Retinal pigment epithelial cell (primary cell): ENCODE measurements at regions not wholly inside any gene's neighbourhood (a gene's known extent, or its start where the extent isn't known, plus 50 kb on each side); places are given as distances from the start of the nearest gene placed in this dataset.

Experiments used
- DNase-seq: peaks from one replicate; pipeline ENCODE4 v3.0.0-alpha.2; 2010; ENCODE audit warnings: low read depth
- H3K4me3 ChIP-seq: 2 replicates; pipeline ENCODE4 v1.5.1; 2011; ENCODE audit warnings: mild to moderate bottlenecking, low read length, control low read depth, moderate library complexity
- CTCF ChIP-seq: conservative IDR thresholded peaks from 2 replicates; pipeline ENCODE4 v1.5.1; 2011; ENCODE audit warnings: low read depth, low read length, control low read depth, inconsistent platforms

GRCh38 chrX:113274345-113274744 is 433.7 kb upstream of the AMOT start:
- TF ChIP-seq CTCF, result no peak

GRCh38 chrX:113269203-113269602 is 428.6 kb upstream of the AMOT start:
- no peak for TF ChIP-seq CTCF

More at GRCh38 chrX:113274345-113274744, 433.7 kb upstream of the AMOT start:
- no peak for DNase-seq
- H3K4me3 ChIP-seq, result no peak overlapping the region

GRCh38 chrX:113260474-113260873 is 419.8 kb upstream of the AMOT start:
- no peak for DNase-seq
- TF ChIP-seq CTCF, result peak; percentile 33
- H3K4me3 ChIP-seq, result no peak overlapping the region

More at GRCh38 chrX:113269203-113269602, 428.6 kb upstream of the AMOT start:
- no peak overlapping the region for H3K4me3 ChIP-seq
- DNase-seq, result no peak

- no peak overlapping the region for H3K4me3 ChIP-seq
- TF ChIP-seq CTCF, result no peak
- no peak for DNase-seq
These were observed 381.7 kb upstream of the AMOT start for GRCh38 chrX:113222305-113222704.

- no peak for DNase-seq
- no peak overlapping the region for H3K4me3 ChIP-seq
- no peak for TF ChIP-seq CTCF
These were observed 371.4 kb upstream of the AMOT start for GRCh38 chrX:113212052-113212451.

GRCh38 chrX:113202601-113203000 is 362.0 kb upstream of the AMOT start:
- DNase-seq, result no peak
- no peak for TF ChIP-seq CTCF
- H3K4me3 ChIP-seq, result no peak overlapping the region

- no peak for DNase-seq
These were observed 355.3 kb upstream of the AMOT start for GRCh38 chrX:113195949-113196348.

More at GRCh38 chrX:113195949-113196348, 355.3 kb upstream of the AMOT start:
- no peak overlapping the region for H3K4me3 ChIP-seq
- TF ChIP-seq CTCF, result no peak
